ENCODE measurements at regions not wholly inside any gene's neighbourhood (a gene's known extent, or its start where the extent isn't known, plus 50 kb on each side); places are given as distances from the start of the nearest gene placed in this dataset.

- peak; percentile 5 for DNase-seq (ENCODE audit: low spot score)
Observed at GRCh38 chr3:10702961-10703740, 112.9 kb upstream of the SLC6A11 start.

GRCh38 chr3:10703875-10704274 lies 112.2 kb upstream of the SLC6A11 start:
- DNase-seq (ENCODE audit: low spot score), result no peak

- DNase-seq (ENCODE audit: low spot score), result no peak
Observed at GRCh38 chr3:10706156-10706739, 109.8 kb upstream of the SLC6A11 start.

- no peak for DNase-seq (ENCODE audit: low spot score)
Observed at GRCh38 chr3:10706740-10707399, 109.2 kb upstream of the SLC6A11 start.

- DNase-seq (ENCODE audit: low spot score), result no peak
Observed at GRCh38 chr3:10707400-10708215, 108.4 kb upstream of the SLC6A11 start.

DNA sequence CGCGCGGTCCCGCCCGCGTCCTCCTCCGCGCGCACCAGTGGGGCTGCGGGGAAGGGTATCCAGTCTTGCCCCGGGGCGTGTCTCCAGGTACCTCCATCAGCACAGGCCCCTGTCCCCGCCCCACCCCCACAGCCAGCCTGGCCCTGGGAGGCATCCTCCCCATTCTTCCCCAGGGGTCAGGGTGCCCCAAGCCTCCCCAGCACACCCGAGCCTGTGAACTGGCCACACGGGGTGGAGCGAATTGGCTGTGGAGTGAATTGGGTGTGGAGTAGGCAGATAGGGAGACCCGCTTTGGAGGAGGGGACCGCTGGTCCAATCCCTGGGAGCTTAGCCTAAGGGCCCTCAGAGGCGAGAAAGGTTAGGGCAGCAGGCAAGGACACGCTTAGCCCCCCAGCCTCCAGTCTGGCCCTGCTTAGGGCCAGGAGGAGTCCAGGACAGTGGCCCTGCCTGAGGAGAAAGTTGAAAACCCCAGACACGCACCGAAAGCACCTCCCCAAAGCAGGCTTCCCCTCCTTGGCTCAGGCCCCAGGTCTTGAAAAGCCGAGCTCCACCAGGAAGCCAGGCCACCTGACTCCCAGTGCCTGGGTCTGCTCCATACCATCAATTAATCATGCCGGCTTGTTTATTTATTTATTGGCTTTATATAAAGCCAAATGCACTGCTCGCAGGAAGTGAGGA lies 107.7 kb upstream of the SLC6A11 start:
- no peak for DNase-seq (ENCODE audit: low spot score)

DNA sequence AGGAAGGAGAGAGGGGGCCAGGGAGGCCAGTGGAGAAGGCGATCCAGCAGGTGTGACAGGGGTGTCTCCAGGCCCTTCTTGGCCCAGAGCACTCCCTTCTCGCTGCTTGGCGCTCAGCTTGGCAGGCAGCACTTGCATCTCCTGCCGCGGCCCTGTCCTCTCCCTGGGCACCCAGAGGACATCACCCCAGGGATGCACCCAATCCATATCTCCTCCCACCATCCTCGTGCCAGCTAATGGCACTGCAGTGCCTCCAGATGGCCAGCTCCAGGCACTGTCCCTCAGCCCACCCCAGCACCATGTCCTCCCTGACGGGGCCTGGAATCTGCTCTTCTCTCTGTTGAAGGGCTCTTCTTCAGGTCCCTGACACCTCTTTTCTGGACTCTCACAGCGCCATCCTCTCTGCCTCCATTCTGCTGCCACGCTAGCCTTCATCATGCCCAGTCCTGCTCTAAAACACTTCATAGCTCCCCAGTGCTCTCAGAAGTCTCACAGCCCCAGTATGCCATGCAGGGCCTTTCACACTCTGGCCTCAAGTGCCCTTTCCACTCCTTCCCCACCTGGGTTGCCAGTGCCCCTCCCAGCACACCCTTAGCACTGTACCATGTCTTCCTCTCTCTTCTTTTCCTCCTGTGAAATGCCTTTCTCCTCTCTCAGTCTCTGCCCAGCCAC lies 106.8 kb upstream of the SLC6A11 start:
- DNase-seq (ENCODE audit: low spot score), result no peak

DNA sequence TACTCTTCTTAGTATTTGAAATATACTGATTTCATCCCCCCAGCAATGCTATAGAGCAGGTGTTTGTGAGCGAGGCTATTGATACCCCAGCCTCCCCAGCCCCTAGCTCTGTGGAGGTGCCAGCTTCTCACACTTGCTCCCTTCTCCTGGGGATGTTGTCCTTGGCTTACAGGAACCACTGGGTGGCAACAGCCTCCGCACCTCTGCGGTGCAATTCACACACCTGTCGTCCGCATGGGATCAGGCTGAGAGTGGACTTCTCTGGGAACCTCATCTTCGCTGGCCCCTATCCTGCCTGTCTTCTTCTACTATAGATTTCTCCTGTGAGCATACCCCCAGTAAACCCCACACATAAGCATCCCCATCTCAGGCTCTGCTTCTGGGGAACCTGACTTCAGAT lies 103.9 kb upstream of the SLC6A11 start:
- DNase-seq (ENCODE audit: low spot score), result no peak

- DNase-seq (ENCODE audit: low spot score), result no peak
Observed at GRCh38 chr3:10713656-10714055, 102.4 kb upstream of the SLC6A11 start.

- no peak for DNase-seq (ENCODE audit: low spot score)
Observed at GRCh38 chr3:10715886-10716285, 100.1 kb upstream of the SLC6A11 start.

DNA sequence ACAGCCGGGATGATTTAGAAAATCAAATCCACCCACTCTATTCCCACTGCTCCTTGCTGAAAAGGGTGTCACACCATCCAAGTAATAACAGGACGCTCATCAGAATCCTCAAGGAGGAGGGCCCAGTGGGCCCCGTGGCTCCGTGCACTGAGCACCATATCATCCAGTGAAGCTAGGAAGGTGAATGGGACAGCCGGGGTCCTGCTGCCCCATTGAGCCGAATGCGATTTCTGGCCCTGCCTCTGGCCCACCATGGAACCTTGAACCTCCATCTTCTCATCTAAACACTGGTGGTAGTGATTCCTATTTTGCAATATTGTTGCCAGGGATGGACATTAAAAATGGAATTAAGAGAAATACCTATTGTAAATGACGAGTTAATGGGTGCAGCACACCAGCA lies 99.1 kb upstream of the SLC6A11 start:
- no peak for DNase-seq (ENCODE audit: low spot score)

DNA sequence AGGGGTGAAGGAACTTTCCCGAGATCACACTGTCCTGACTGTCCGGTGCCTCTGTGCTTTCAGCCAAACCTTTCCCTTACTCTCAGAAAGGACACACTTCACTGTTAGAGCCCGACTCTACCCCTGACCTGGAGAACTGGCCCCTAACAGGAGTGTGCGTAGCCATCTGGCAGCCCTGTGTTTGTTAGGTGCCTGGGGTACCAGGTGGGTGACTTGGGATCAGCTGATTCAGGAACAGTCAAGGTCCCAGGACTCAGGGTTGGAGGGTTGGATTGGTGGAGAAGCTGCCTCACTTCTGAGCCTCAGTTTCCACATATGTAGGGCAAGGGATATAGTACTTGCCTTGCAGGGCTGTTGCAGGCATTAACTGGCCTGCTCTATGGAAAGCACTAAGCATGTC lies 98.3 kb upstream of the SLC6A11 start:
- no peak for DNase-seq (ENCODE audit: low spot score)

DNA sequence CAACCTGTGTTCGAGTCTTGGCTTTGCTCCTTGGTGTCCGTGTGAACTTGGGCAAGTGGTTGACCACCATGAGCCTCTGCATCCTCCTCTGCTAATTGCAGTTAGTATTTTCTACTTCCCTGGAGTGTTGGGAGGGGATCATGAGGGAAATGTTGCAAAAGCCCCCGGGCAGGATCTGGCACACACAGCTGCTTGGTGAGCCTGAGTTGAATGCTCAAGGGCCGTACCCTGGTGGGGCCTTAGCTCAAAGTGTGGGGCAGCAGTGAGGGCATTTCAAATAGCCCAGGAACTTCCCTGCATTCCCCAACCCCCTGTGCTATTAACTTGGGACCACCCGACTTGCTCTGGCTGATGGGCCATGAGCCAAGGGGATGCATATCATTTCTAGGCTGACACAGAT lies 94.9 kb upstream of the SLC6A11 start:
- no peak for DNase-seq (ENCODE audit: low spot score)

DNA sequence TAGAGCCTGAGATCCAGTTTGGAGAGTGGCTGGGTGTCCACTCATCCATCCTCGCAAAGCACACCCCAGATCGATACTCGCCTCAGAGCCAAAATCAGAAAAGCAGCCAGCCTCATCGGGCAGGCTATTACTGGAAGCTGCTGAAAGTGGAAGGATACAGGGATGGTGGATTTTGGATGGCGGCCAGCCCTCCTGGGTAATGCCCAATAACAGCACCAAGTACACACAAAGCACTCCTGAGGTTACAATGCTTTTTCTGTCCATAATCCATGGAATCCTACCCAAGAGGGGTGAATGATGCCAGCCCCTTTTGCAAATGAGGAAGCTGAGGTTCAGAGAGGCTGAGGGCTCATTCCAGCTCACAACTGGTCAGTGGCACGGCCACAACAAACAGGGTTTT lies 93.1 kb upstream of the SLC6A11 start:
- no peak for DNase-seq (ENCODE audit: low spot score)

GRCh38 chr3:10723991-10724390 lies 92.0 kb upstream of the SLC6A11 start:
- no peak for DNase-seq (ENCODE audit: low spot score)

GRCh38 chr3:10725067-10725466 lies 91.0 kb upstream of the SLC6A11 start:
- no peak for DNase-seq (ENCODE audit: low spot score)

GRCh38 chr3:10725846-10726245 lies 90.2 kb upstream of the SLC6A11 start:
- DNase-seq (ENCODE audit: low spot score), result no peak

DNA sequence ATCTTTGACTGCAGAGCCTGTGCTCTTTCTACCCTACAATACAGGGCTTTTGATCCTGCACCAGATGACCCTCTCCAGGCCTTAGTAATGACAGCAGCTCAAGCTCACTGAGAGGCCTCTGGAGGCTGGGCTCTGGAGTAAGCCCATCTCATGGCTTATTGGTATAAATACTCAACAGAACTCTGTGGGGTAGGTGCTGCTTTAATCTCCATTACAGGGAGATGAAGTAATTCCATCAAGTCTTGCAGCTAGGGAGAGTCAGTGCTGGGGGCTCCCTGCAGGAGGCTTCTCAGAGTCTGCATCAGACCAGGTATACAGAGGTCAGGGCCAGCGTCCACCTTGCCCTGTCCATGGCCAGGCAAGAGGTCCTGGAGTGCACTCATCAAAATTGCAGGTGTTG lies 89.2 kb upstream of the SLC6A11 start:
- no peak for DNase-seq (ENCODE audit: low spot score)

DNA sequence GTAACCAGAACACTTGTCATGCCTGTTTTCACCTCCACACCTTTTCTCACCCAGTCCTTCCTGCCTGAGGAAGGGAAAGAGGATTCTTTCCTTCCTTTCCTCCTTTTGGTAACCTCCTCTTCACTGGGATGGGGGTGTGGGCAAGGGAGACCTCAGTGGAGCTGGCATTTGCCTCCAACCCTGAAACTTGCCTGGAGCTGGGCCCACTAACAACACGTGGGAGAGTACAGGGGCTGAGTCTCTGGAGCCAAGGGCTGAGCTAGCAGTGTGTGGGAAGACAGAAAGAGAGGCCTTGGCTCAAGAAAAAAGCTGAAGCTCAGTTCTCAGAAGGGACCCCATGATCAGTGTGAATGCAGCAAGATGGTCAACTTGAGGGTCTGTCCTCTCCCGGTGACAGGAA lies 86.6 kb upstream of the SLC6A11 start:
- no peak for DNase-seq (ENCODE audit: low spot score)

GRCh38 chr3:10732292-10732691 lies 83.7 kb upstream of the SLC6A11 start:
- no peak for DNase-seq (ENCODE audit: low spot score)

DNA sequence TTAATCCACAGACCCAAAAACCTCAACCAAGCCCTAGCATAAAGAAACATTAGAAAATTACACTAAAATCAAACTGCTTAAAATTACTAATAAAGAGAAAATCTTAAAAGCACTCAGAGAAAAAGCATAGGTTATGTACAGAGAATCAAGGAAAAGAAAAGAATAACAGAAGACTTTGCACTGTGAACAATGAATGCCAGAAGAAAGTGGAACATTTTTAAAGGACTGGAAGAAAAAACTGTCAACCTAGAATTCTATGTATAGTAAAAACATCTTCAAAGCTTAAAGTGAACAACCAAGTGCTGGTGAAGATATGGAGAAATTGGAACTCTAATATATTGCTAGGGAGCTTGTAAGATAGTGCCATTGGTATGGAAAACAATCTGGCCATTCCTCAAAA lies 82.7 kb upstream of the SLC6A11 start:
- no peak for DNase-seq (ENCODE audit: low spot score)

Measured in HT-29 (cell line).